Lung (tissue), 11 donors: ENCODE measurements at regions not wholly inside any gene's neighbourhood (a gene's known extent, or its start where the extent isn't known, plus 50 kb on each side); places are given as distances from the start of the nearest gene placed in this dataset.

Experiments
- ATAC-seq: fragments of 200-7000 bp; cut with Tn5 transposase; one replicate; pipeline ENCODE4 v1.9.1; 2020; ENCODE audit warnings: moderate number of reproducible peaks; ENCODE audit not compliant: insufficient read depth, low FRiP score
- DNase-seq, 3 donors: peaks; one replicate each; pipeline ENCODE4 v3.0.0-alpha.2; 2013 to 2017
- H3K27ac ChIP-seq, 2 donors: one replicate each; pipeline ENCODE4 v1.5.1; 2013; ENCODE audit warnings: mild to moderate bottlenecking in 2 of 2, moderate library complexity in 2 of 2, control low read depth in 1 of 2, inconsistent platforms in 1 of 2, low read depth in 1 of 2, low read length in 1 of 2
- H3K27me3 ChIP-seq, 3 donors: one replicate each; pipeline ENCODE4 v1.5.1; 2013; ENCODE audit warnings: low read length in 2 of 3; ENCODE audit not compliant: control insufficient read depth in 3 of 3, insufficient read depth in 3 of 3
- H3K36me3 ChIP-seq, 4 donors: one replicate each; pipeline ENCODE4 v1.5.1; 2013; ENCODE audit warnings: low read length in 4 of 4, mild to moderate bottlenecking in 1 of 4, moderate library complexity in 1 of 4; ENCODE audit not compliant: control insufficient read depth in 4 of 4, insufficient read depth in 4 of 4
- H3K4me1 ChIP-seq, 5 donors: one replicate each; pipeline ENCODE4 v1.5.1; 2013; ENCODE audit warnings: low read length in 5 of 5, mild to moderate bottlenecking in 2 of 5, moderate library complexity in 1 of 5; ENCODE audit not compliant: control insufficient read depth in 5 of 5, insufficient read depth in 5 of 5
- H3K4me3 ChIP-seq: one replicate; pipeline ENCODE4 v1.5.1; 2013; ENCODE audit warnings: mild to moderate bottlenecking, control low read depth, moderate library complexity
- H3K9ac ChIP-seq, 2 donors: one replicate each; pipeline ENCODE4 v1.5.1; 2013; ENCODE audit warnings: low read length in 2 of 2, control low read depth in 1 of 2; ENCODE audit not compliant: insufficient read depth in 1 of 2
- H3K9me3 ChIP-seq, 4 donors: one replicate each; pipeline ENCODE4 v1.5.1; 2013; ENCODE audit warnings: low read length in 3 of 4, mild to moderate bottlenecking in 1 of 4, moderate library complexity in 1 of 4; ENCODE audit not compliant: control insufficient read depth in 4 of 4, insufficient read depth in 3 of 4
- CTCF ChIP-seq: IDR thresholded peaks from 2 replicates; pipeline ENCODE4 v1.5.1; 2012; ENCODE audit warnings: mild to moderate bottlenecking; ENCODE audit errors: control extremely low read depth, extremely low read depth
- WGBS, 2 donors: extraction: QIAGEN DNeasy Blood & Tissue Kit; methylation state at CpG; one replicate each; pipeline ENCODE4 v1.1.7; 2013; 5-methylcytosine and 5-hydroxymethylcytosine counted together
- donor health status: control.
- donor health status: control.
- donor health status: Bipolar disorder and iron deficiency.
- donor health status: healthy.
- donor health status: DM: yes; HTN: yes; CAD: no.

DNA sequence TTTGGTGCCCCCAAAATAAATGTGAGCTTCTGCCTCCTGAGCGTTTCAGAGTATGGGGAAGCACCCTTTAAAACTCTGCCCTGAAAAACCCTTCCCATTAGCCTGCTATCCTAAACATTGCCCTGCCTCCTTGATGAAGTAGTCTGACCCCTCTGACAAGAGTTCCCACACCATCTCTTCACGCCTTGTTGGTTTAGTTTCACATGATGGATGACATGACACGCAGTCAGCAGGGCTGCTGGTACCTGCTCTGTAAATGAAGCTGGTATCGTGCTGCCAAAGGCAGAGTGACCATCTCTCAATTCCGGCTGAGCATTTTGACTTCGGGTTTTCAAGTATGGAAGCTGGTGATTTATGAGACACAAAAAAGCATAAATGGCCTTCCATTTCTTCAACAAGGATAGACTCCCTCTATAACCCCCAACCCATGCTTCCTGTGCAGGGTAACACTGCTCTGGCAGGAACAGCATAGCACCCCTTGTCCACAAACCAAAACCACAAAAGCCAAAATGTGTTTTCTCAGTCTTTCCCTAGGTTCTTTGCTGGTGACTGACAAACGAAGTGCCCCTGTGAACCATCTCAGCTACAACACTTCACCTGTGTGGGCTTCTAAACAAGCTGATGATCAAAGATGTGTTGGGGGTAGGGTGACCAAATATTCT is 444.6 kb downstream of the NUF2 start:
- no peaks in the 10 kb centered on the region for H3K4me1 ChIP-seq
- no peaks in the 10 kb centered on the region for H3K27me3 ChIP-seq
- 22 to 32% methylated on average over 7 of the region's 7 CpGs for WGBS, 2 donors
- no peak overlapping the region for H3K9ac ChIP-seq
- no peak for DNase-seq
- H3K9me3 ChIP-seq = peaks cover 0 to 6% (median 0%) of the 10 kb centered on the region in 4 donors
- no peak for TF ChIP-seq CTCF
- no peak overlapping the region for H3K27ac ChIP-seq
- H3K4me3 ChIP-seq = no peak overlapping the region
- H3K36me3 ChIP-seq = no peaks in the 10 kb centered on the region
- ATAC-seq = no peak

GRCh38 chr1:163768576-163768975 is 446.8 kb downstream of the NUF2 start:
- Histone ChIP-seq H3K4me3 (no peak overlapping the region), H3K27me3 (no peaks in the 10 kb centered on the region), H3K9me3 (peaks cover 0 to 6% (median 0%) of the 10 kb centered on the region in 4 donors), H3K27ac (no peak overlapping the region), H3K36me3 (no peaks in the 10 kb centered on the region), H3K9ac (no peak overlapping the region), H3K4me1 (no peaks in the 10 kb centered on the region)
- ATAC-seq = no peak
- no peak for DNase-seq
- 89 to 91% methylated on average over 5 of the region's 5 CpGs for WGBS, 2 donors
- TF ChIP-seq CTCF = no peak

GRCh38 chr1:163770265-163770664 is 448.5 kb downstream of the NUF2 start:
- Histone ChIP-seq H3K27ac (no peak overlapping the region), H3K36me3 (no peaks in the 10 kb centered on the region), H3K4me3 (no peak overlapping the region), H3K27me3 (no peaks in the 10 kb centered on the region), H3K4me1 (peaks cover 0 to 2% (median 0%) of the 10 kb centered on the region in 5 donors), H3K9me3 (peaks cover 0 to 4% (median 0%) of the 10 kb centered on the region in 4 donors), H3K9ac (no peak overlapping the region)
- ATAC-seq = no peak
- 68 to 78% methylated on average over 4 of the region's 4 CpGs for WGBS, 2 donors
- TF ChIP-seq CTCF = no peak
- peak in 1 of 3 donors; percentile 6 for DNase-seq

- H3K9ac ChIP-seq = no peak overlapping the region
- ATAC-seq (no peak), DNase-seq (no peak)
- H3K27ac ChIP-seq = no peak overlapping the region
- H3K36me3 ChIP-seq = no peaks in the 10 kb centered on the region
- TF ChIP-seq CTCF = no peak
- H3K27me3 ChIP-seq = no peaks in the 10 kb centered on the region
- H3K4me1 ChIP-seq = peaks cover 0 to 6% (median 0%) of the 10 kb centered on the region in 5 donors
- no peaks in the 10 kb centered on the region for H3K9me3 ChIP-seq
- 62 to 66% methylated on average over 2 of the region's 2 CpGs for WGBS, 2 donors
- no peak overlapping the region for H3K4me3 ChIP-seq
Observed at GRCh38 chr1:163771637-163772036, 449.9 kb downstream of the NUF2 start.
